Panc1 (cell line): ENCODE measurements at regions not wholly inside any gene's neighbourhood (a gene's known extent, or its start where the extent isn't known, plus 50 kb on each side); places are given as distances from the start of the nearest gene placed in this dataset.

Experiments used
- ATAC-seq: fragments of 200-7000 bp; cut with Tn5 transposase; 2 replicates; pipeline ENCODE4 v1.9.1; 2020; ENCODE audit warnings: mild to moderate bottlenecking, moderate library complexity
- BruUV-seq: library from RNA; stranded (reverse); fragments of 400-500 nt; replicated peaks from 2 replicates; lab custom pipeline; 2021; lab: Mats Ljungman, UMichigan
- CTCF ChIA-PET: fragments of 300-600 bp; sonication (Branson Sonifier 250); formaldehyde crosslinking; loops from one replicate; lab custom pipeline; 2022; ENCODE audit warnings: antibody characterized with exemption; lab: Charles Lee
- POLR2A ChIA-PET: fragments of 300-600 bp; sonication (Branson Sonifier 250); formaldehyde crosslinking; loops from one replicate; lab custom pipeline; 2022; ENCODE audit warnings: antibody characterized with exemption; lab: Charles Lee
- DNase-seq: peaks from one replicate; pipeline ENCODE4 v3.0.0-alpha.2; 2010; ENCODE audit warnings: low read depth, low spot score
- H3K27ac ChIP-seq: 2 replicates; pipeline ENCODE4 v1.5.1; 2011; ENCODE audit warnings: mild to moderate bottlenecking, low read length, inconsistent platforms
- H3K27me3 ChIP-seq: fragments of 200-500 bp; sonication (Bioruptor generic); 2 replicates; pipeline ENCODE4 v1.6.0; 2014; ENCODE audit warnings: low read length, inconsistent platforms; ENCODE audit not compliant: control insufficient read depth, insufficient read depth
- H3K36me3 ChIP-seq: fragments of 200-500 bp; sonication (Bioruptor generic); 2 replicates; pipeline ENCODE4 v1.5.1; 2014; ENCODE audit warnings: inconsistent platforms, mild to moderate bottlenecking, low read length, moderate library complexity; ENCODE audit not compliant: control insufficient read depth, insufficient read depth
- H3K4me1 ChIP-seq: 2 replicates; pipeline ENCODE4 v1.5.1; 2011; ENCODE audit warnings: inconsistent platforms, mild to moderate bottlenecking, low read length, moderate library complexity; ENCODE audit not compliant: control insufficient read depth, insufficient read depth
- H3K4me3 ChIP-seq, 2 experiments: 2 replicates each; pipeline ENCODE4 v1.5.1; 2011 to 2012; ENCODE audit warnings: low read depth in 2 of 2, low read length in 2 of 2, mild to moderate bottlenecking in 2 of 2, inconsistent platforms in 1 of 2, moderate library complexity in 1 of 2
- H3K9me3 ChIP-seq: fragments of 200-500 bp; sonication (Bioruptor generic); 2 replicates; pipeline ENCODE4 v1.5.1; 2014; ENCODE audit warnings: low read depth, mild to moderate bottlenecking, inconsistent platforms, low read length, moderate library complexity; ENCODE audit not compliant: control insufficient read depth, insufficient read depth
- POLR2AphosphoS5 ChIP-seq: IDR thresholded peaks from 2 replicates; pipeline ENCODE4 v1.6.1; 2012; ENCODE audit warnings: mild to moderate bottlenecking, low read depth, low read length, moderate library complexity
- REST ChIP-seq, 2 experiments: IDR thresholded peaks; 2 replicates each; pipeline ENCODE4 v1.6.1; 2011 to 2012; ENCODE audit warnings: low read depth in 2 of 2, control low read depth in 1 of 2, low read length in 1 of 2, mild to moderate bottlenecking in 1 of 2, moderate library complexity in 1 of 2; ENCODE audit not compliant: insufficient read depth in 1 of 2
- SIN3A ChIP-seq: IDR thresholded peaks from 2 replicates; pipeline ENCODE4 v1.6.1; 2012; ENCODE audit warnings: low read depth, mild to moderate bottlenecking, low read length, moderate library complexity, borderline replicate concordance; ENCODE audit not compliant: insufficient read depth
- TCF7L2 ChIP-seq: IDR thresholded peaks from 2 replicates; pipeline ENCODE4 v1.6.1; 2011; ENCODE audit warnings: mild to moderate bottlenecking, low read depth, low read length, inconsistent platforms
- in situ Hi-C: cut with HindIII; loops from 2 replicates; pipeline ENCODE4 v1.10.0; 2016; ENCODE audit warnings: low sequenced_read_pairs, low pct_unique_long_range_greater_than_20kb
- intact Hi-C: fragments of 100-400 bp; cut with micrococcal nuclease; formaldehyde crosslinking; loops from one replicate; pipeline ENCODE4 v1.10.0; 2022; ENCODE audit not compliant: unreplicated experiment
- TF ChIP-seq, protein P1 (sequence below): fragments of 450-650 bp; IDR thresholded peaks from 2 replicates; pipeline ENCODE4 v1.5.1; 2017; ENCODE audit warnings: mild to moderate bottlenecking

DNA sequence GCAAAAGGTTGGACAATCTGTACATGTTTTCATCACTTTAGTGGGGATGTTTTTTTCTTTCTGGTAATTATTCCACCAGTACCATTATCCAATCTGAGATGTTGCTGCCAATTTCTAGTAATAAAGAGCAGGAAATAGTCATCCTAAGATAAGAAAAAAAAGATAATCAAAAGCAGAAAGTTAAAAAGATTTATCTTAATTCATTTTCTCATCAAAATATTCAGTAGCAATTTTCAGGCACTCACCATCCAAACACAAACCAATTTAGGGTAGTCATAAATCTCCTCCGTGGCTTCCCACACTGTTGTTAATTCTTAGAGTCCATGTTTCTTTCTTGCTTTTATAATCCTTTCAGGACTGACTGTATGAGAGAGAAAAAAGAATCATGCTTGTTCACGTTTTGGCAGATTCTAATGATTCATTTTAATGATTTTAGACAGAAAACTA lies 263.7 kb upstream of the UGT8 start:
- Histone ChIP-seq H3K36me3 (no peaks in the 10 kb centered on the region), H3K27ac (no peak overlapping the region), H3K9me3 (no peaks in the 10 kb centered on the region), H3K4me1 (no peaks in the 10 kb centered on the region), H3K27me3 (no peaks in the 10 kb centered on the region), H3K4me3 (no peak overlapping the region)
- intact Hi-C loops (no loop called here), in situ Hi-C loops (no loop called here)
- ChIA-PET POLR2A (no interaction called here), CTCF (no interaction called here)
- no peak for ATAC-seq
- TF ChIP-seq TCF7L2 = no peak
- TF ChIP-seq, protein P1, sequence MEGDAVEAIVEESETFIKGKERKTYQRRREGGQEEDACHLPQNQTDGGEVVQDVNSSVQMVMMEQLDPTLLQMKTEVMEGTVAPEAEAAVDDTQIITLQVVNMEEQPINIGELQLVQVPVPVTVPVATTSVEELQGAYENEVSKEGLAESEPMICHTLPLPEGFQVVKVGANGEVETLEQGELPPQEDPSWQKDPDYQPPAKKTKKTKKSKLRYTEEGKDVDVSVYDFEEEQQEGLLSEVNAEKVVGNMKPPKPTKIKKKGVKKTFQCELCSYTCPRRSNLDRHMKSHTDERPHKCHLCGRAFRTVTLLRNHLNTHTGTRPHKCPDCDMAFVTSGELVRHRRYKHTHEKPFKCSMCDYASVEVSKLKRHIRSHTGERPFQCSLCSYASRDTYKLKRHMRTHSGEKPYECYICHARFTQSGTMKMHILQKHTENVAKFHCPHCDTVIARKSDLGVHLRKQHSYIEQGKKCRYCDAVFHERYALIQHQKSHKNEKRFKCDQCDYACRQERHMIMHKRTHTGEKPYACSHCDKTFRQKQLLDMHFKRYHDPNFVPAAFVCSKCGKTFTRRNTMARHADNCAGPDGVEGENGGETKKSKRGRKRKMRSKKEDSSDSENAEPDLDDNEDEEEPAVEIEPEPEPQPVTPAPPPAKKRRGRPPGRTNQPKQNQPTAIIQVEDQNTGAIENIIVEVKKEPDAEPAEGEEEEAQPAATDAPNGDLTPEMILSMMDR = no peak
- BruUV-seq = no TSS peak
- no peak for DNase-seq

DNA sequence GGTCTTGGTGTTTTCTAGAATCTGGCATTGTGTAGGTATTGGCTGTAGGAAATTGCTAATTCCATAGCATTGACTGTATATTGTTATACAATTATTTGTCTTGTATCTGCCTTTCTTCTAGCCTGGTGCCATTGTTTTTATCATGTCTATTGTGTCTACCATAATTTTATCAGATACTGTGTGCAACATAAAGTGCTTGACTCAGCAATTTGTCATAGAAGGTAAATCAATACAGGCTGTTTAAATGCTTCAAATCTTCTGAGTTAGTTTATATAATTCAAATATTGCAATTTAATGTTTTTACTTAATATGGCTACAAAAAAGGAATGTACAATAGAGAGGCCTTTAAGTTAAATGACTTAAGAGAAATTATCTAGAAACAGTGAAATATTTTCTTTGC lies 263.3 kb upstream of the UGT8 start:
- no peaks in the 10 kb centered on the region for H3K27me3 ChIP-seq
- H3K4me3 ChIP-seq = no peak overlapping the region
- CTCF ChIA-PET = no interaction called here
- no TSS peak for BruUV-seq
- DNase-seq (no peak), ATAC-seq (no peak)
- TF ChIP-seq TCF7L2 = no peak
- no peak for TF ChIP-seq SIN3A
- TF ChIP-seq POLR2AphosphoS5 = no peak
- no peak for TF ChIP-seq REST (IDR thresholded peaks at IDR 0.05; ENCODE audit: insufficient read depth in 1 of 2, low read depth in 2 of 2, low read length in 1 of 2)
- TF ChIP-seq, protein P1 = no peak
- H3K4me1 ChIP-seq = no peaks in the 10 kb centered on the region
- H3K36me3 ChIP-seq = no peaks in the 10 kb centered on the region
- H3K9me3 ChIP-seq = no peaks in the 10 kb centered on the region
- H3K27ac ChIP-seq = no peak overlapping the region
- intact Hi-C loops (no loop called here), in situ Hi-C loops (no loop called here)
- POLR2A ChIA-PET = interaction anchor here (0.5 kb wide), 1 partner anchor 496 kb away, joined by 5 read pairs; no protein-coding TSS in a partner anchor
